Memory B cell (primary cell): ENCODE measurements at regions not wholly inside any gene's neighbourhood (a gene's known extent, or its start where the extent isn't known, plus 50 kb on each side); places are given as distances from the start of the nearest gene placed in this dataset.

ENCODE experiments used
- ATAC-seq: fragments of 150-1000 bp; cut with Tn5 transposase; 2 replicates; pipeline ENCODE4 v1.10.0; 2021; ENCODE audit warnings: low read depth, mild to moderate bottlenecking, moderate library complexity
- DNase-seq, 2 donors: peaks; one replicate each; pipeline ENCODE4 v3.0.0; 2022; ENCODE audit warnings: low spot score in 2 of 2
- H3K27ac Mint-ChIP-seq: one replicate; pipeline ENCODE4 v1.8.0; 2022; ENCODE audit warnings: mild to moderate bottlenecking, moderate library complexity, mixed read lengths
- H3K27me3 Mint-ChIP-seq: one replicate; pipeline ENCODE4 v1.8.0; 2022; ENCODE audit warnings: mixed read lengths
- H3K36me3 Mint-ChIP-seq: one replicate; pipeline ENCODE4 v1.8.0; 2022; ENCODE audit warnings: mild to moderate bottlenecking, mixed read lengths
- H3K4me1 Mint-ChIP-seq: one replicate; pipeline ENCODE4 v1.8.0; 2022; ENCODE audit warnings: mixed read lengths
- H3K4me3 Mint-ChIP-seq: one replicate; pipeline ENCODE4 v1.8.0; 2022; ENCODE audit warnings: mild to moderate bottlenecking, moderate library complexity, mixed read lengths
- H3K9me3 Mint-ChIP-seq: one replicate; pipeline ENCODE4 v1.8.0; 2022; ENCODE audit warnings: mixed read lengths

DNA sequence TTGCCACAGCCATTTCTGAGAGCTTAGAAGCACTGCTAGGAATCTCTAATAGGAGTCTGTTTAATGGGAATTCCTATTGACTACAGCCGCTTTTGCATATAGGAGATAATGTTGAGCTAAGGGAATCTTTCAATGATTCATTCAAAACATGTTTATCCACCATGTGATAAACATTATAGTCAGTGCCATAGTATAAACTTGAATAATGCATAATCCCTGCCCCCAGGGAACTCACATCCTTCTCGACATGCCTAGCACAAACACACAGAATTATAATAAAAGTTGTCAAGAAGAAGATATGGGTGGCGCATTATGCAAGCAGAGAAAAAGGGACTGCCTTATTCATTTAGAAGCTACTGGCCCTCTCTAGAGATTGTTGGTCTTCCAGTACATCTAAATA, 248.0 kb downstream of the DAD1 start:
- DNase-seq: no peak
- ATAC-seq: no peak
- Mint-ChIP-seq H3K36me3 (peaks cover 2% of the 10 kb centered on the region), H3K4me1 (peaks cover 3% of the 10 kb centered on the region), H3K9me3 (peaks cover 21% of the 10 kb centered on the region), H3K4me3 (no peak overlapping the region), H3K27me3 (peaks cover 4% of the 10 kb centered on the region), H3K27ac (no peak overlapping the region)

DNA sequence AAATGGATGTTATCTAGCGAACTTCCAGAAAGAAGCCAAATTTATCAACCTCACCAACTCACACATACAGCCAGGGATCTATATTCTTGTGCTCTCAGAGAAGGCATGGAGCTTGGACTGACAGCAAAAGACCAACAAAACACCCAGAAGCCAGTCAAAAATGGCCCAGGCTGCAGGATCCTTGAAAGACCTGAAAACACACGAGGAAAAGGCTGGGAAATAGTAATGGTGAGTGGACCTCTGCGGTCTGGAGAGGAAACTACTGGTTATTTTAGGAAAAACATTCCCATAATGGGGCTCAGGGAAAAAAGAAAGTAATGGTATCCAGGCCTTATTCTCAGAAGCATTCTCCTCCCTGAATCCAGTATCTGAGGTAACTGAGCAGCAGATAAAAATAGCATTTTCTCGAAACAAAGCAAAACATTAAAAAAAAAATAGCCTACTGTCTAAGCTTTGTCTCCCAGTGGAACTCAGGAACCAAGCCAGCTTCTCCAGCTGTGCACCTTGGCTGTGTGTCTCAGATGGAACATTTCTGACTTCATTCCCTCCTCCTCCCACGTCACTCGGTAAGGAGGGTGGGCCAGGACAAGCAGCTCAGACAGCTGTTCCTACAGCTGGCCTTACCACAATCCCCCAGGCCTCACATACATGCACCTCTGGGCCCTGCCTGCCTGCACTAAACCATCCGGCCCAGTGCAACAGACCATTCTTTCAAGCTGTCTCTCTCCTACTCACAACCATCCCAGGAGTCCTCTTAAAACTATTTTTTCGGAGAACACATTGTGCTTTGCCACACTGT, 249.9 kb downstream of the DAD1 start:
- Mint-ChIP-seq H3K36me3 (peaks cover 2% of the 10 kb centered on the region), H3K27me3 (peaks cover 4% of the 10 kb centered on the region), H3K27ac (no peak overlapping the region), H3K9me3 (peaks cover 13% of the 10 kb centered on the region), H3K4me1 (peaks cover 3% of the 10 kb centered on the region), H3K4me3 (no peak overlapping the region)
- no peak for DNase-seq
- ATAC-seq: no peak

DNA sequence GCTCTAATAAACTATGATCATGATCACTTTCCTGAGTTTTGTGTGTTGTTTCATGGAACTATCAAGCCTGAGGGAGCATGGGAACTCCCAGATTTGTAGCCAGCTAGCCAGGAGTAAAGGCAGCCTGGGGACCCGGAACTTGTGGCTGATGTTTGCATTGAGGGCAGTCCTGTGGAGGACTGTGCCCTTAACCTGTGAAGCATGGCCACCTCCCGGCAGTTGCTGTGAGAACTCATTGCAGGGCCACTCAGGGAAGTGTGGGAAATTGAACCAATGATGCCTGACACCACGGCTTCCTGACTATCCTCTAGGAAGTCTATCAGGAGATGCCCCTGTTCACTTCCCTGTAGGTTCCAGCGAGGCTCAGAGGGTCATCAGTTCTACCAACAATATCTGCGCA, 250.6 kb downstream of the DAD1 start:
- Mint-ChIP-seq H3K36me3 (peaks cover 2% of the 10 kb centered on the region), H3K4me1 (peaks cover 3% of the 10 kb centered on the region), H3K9me3 (peaks cover 7% of the 10 kb centered on the region), H3K27ac (no peak overlapping the region), H3K4me3 (no peak overlapping the region), H3K27me3 (peaks cover 4% of the 10 kb centered on the region)
- ATAC-seq (no peak), DNase-seq (no peak)

DNA sequence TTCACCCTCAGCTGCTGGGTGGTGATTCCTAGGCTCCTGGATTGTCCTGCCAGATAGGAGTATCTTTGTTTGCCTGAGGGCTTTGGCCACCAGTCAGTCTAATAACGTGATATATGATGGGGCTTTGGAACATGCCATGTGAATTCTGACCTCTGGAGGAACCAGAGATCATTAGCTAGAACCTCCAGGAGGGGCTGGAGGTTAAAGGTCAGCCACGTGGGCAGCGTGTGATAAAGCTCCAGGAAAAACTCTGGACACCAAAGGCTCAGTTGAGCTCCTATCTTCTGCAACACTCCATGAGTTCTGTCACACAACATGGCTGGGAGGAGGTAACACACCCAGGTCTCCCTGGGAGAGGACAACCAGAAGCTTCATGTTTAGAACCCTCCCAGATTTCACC, 251.1 kb downstream of the DAD1 start:
- ATAC-seq (no peak), DNase-seq (no peak)
- Mint-ChIP-seq H3K4me1 (peaks cover 3% of the 10 kb centered on the region), H3K27me3 (peaks cover 2% of the 10 kb centered on the region), H3K27ac (no peak overlapping the region), H3K9me3 (peaks cover 2% of the 10 kb centered on the region), H3K36me3 (peaks cover 2% of the 10 kb centered on the region), H3K4me3 (no peak overlapping the region)

DNA sequence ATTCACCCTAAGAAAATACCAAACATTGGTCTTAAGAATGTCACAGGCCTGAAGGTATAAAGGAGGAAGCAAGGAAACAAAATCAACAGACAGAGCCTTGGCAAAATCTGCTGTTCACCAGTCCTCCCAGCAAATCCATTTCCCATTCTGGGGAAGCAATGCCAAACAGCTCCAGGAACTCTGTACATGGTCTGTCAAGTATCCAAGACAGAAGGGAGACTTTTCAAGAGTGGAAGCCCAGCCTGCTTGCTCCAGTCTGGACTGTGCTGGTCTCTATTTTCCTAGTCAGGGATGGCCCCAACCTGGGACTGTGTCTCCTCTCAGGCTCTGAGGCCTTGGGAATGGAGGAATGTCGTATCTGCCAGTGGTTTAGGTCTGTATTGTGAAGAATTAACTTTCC, 251.5 kb downstream of the DAD1 start:
- Mint-ChIP-seq H3K27ac (no peak overlapping the region), H3K27me3 (peaks cover 2% of the 10 kb centered on the region), H3K36me3 (no peaks in the 10 kb centered on the region), H3K4me3 (no peak overlapping the region), H3K4me1 (peaks cover 3% of the 10 kb centered on the region), H3K9me3 (no peaks in the 10 kb centered on the region)
- no peak for ATAC-seq
- DNase-seq: no peak

DNA sequence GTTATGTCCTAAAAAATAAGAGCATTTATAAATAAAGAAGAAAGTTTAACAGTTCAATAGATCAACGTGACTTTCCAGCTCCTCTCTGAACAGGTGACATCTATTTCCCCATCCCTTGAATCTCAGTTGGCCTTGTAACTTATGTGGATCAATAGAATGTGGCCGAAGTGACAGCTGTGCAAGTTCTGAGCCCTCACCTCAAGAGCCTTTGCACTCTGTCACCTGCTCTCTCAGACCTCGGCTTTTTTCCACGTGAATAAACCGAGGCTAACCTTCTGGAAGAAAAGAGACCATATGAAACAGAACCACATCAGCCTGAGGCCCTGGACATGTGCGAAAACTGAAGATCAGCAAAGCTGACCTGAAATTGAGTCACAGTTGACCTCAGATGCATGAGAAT, 253.0 kb downstream of the DAD1 start:
- no peaks in the 10 kb centered on the region for H3K36me3 Mint-ChIP-seq
- peaks cover 3% of the 10 kb centered on the region for H3K4me1 Mint-ChIP-seq
- H3K27ac Mint-ChIP-seq: no peak overlapping the region
- ATAC-seq: no peak
- H3K9me3 Mint-ChIP-seq: no peaks in the 10 kb centered on the region
- DNase-seq: no peak
- no peak overlapping the region for H3K4me3 Mint-ChIP-seq
- no peaks in the 10 kb centered on the region for H3K27me3 Mint-ChIP-seq

DNA sequence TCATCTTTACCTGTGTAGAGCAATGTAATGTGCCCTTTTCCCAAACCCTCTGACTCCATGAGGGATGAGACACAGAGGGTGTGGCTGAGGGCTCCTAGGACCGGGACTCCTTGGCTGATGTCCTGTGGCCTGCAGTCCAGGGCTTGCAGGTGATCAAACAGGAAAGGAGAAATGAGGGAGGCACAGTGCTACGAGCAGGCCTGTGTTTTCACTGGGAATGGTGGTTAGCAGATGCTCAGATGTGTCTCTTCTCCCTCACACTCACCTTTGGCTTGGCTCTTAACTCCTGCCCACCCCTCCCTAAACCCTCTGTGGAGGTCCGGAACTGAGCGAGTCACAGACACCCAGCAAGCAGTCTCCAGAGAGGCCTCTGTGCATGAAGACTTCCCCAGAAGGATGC, 254.4 kb downstream of the DAD1 start:
- no peak for ATAC-seq
- Mint-ChIP-seq H3K36me3 (no peaks in the 10 kb centered on the region), H3K9me3 (peaks cover 2% of the 10 kb centered on the region), H3K4me1 (peaks cover 3% of the 10 kb centered on the region), H3K27ac (no peak overlapping the region), H3K4me3 (no peak overlapping the region), H3K27me3 (peaks cover 3% of the 10 kb centered on the region)
- DNase-seq: no peak

DNA sequence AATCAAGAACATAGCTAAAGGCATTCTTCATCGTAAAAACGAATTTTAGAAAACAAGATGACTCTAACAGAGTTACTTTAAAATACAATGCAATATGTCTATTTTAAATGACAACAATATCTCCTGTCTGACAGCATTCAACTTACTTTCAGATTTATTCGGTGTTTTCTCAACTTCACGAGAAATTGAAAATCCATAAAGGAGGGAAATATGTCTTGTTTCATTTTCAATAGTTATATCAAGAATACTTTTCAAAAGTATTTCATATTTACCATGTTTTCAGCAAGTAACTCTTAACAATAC, 254.8 kb downstream of the DAD1 start:
- no peak overlapping the region for H3K27ac Mint-ChIP-seq
- H3K27me3 Mint-ChIP-seq: peaks cover 3% of the 10 kb centered on the region
- no peak for ATAC-seq
- peaks cover 2% of the 10 kb centered on the region for H3K9me3 Mint-ChIP-seq
- H3K4me1 Mint-ChIP-seq: peaks cover 3% of the 10 kb centered on the region
- no peak overlapping the region for H3K4me3 Mint-ChIP-seq
- no peaks in the 10 kb centered on the region for H3K36me3 Mint-ChIP-seq
- no peak for DNase-seq

DNA sequence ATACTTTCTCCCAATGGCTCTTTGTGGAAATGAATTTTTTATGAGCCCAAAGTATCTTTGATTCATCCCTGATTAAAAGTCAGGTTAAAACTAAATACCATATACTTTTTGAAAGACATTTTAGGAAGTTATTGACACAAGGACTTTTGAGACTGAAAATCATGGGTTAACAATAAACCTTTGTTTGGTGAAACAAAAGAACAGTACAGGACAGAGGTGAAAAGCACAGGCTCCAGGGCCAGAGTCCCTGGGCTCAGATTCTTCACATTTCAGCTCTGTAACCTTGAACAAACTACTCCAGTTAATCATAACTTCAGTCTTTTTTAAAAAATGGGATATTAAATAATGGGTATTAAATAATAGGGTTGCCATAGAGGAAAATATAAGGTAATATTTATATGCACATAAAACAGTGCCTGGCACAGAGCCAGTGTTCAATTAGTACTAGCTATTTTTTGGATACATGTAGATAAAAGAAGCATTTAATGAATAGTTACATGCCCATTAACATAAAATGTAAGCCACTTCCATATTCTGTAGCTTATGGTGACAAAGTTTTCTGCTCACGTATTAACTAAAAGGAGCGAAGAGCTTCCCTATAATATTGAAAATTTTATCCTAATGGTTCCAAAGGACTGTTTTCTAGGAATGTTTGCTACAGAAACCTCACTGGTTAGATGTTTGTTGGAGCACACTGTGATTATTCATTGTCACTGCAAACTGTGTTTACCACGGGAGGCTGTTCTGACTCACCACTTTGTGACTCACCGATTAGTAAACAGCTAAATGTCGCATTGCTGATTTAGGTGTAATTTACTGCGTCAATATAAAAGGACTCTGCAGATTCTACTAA, 255.4 kb downstream of the DAD1 start:
- no peak for ATAC-seq
- peaks cover 3% of the 10 kb centered on the region for H3K4me1 Mint-ChIP-seq
- peaks cover 3% of the 10 kb centered on the region for H3K27me3 Mint-ChIP-seq
- DNase-seq: no peak
- no peak overlapping the region for H3K4me3 Mint-ChIP-seq
- H3K9me3 Mint-ChIP-seq: peaks cover 6% of the 10 kb centered on the region
- no peak overlapping the region for H3K27ac Mint-ChIP-seq
- H3K36me3 Mint-ChIP-seq: peaks cover 4% of the 10 kb centered on the region

DNA sequence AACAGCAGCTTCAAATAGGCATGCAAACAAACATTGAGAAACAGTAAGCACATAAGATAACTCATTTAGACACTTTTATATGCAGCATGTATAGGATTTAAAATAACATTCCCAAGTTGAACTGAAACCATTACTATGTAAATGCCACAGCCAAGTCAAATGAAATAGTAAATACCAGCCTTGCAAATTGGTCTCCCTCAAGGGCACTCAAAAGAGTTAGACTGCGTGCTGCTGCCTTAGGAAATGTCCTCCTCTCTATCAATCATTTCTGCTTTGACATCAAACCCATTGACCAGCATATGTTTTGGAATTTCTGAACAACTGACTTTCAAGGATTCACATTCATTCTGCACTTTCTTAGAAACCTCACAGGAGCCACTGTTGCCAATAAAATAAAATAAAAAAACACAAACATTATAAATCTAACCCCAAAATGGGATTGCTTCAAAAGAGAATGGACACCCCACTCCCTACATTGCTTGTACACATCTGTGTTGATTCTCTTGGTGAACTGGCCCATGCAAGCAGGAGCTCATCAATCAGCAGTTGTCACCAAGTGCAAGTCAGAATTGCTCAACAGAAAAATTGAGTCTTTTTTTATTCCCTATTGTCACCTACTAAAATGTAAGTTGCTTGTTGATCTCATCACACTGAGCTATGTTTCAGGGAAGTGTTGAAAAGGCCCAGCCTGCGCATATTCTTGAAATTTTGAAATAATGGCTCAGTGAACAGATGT, 256.2 kb downstream of the DAD1 start:
- Mint-ChIP-seq H3K9me3 (peaks cover 8% of the 10 kb centered on the region), H3K4me1 (peaks cover 3% of the 10 kb centered on the region), H3K27ac (no peak overlapping the region), H3K36me3 (peaks cover 4% of the 10 kb centered on the region), H3K27me3 (peaks cover 3% of the 10 kb centered on the region), H3K4me3 (no peak overlapping the region)
- ATAC-seq (no peak), DNase-seq (no peak)

DNA sequence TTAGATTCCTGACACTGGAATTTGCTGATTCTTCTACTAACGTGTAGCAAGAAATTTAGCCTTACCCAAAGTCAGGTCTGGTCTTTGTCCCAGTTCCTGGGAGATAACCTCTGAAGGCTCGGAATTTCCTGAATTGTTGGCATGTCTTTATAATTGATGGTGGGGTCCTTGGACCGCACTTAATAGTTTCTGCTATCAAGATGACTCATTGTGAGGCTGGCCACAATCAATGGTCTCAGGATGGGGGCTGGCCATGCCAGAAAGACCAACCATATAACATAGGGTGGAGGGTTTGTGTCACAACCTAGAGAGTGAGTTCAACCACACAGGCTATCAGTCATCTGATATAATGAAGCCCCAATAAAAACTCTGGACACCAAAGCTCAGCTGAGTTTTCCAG, 259.7 kb downstream of the DAD1 start:
- peaks cover 4% of the 10 kb centered on the region for H3K27me3 Mint-ChIP-seq
- no peaks in the 10 kb centered on the region for H3K4me1 Mint-ChIP-seq
- ATAC-seq (no peak), DNase-seq (no peak)
- H3K36me3 Mint-ChIP-seq: peaks cover 10% of the 10 kb centered on the region
- no peak overlapping the region for H3K27ac Mint-ChIP-seq
- H3K9me3 Mint-ChIP-seq: peaks cover 15% of the 10 kb centered on the region
- no peak overlapping the region for H3K4me3 Mint-ChIP-seq

DNA sequence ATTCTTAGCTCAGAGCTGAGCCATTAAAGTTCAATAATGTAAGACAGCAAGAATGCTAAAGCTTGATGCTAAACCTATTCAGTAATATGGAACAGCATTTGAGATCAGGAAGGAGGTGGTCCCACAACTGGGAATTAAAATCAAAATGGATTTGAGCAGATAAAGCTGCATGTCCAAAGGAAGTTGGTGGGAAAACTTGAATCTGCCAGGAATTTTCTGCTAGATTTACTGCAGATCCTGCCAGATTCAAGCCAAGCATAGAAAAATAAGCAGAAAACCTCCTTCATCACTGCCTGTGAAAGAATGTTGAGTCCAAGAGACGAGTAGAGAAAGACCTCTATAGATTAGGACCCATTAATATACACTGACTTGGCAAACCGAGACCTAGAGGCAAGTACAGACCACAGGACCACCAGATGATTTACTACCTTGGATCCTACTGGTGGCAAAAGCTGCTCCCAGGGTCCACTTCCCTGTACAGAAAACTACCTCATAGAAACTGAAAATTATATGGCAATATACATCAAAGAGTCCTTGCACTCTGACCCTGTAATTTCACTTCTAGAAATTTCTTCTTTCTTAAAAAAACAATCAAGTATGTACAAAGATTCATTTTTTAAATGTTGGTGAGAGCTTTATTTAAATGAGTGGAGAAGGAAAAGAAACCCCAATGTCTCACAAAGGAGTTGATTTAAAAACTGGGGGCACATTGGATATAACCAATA, 263.2 kb downstream of the DAD1 start:
- Mint-ChIP-seq H3K4me3 (no peak overlapping the region), H3K9me3 (peaks cover 15% of the 10 kb centered on the region), H3K36me3 (peaks cover 10% of the 10 kb centered on the region), H3K27ac (no peak overlapping the region), H3K4me1 (no peaks in the 10 kb centered on the region), H3K27me3 (peaks cover 6% of the 10 kb centered on the region)
- no peak for ATAC-seq
- no peak for DNase-seq

DNA sequence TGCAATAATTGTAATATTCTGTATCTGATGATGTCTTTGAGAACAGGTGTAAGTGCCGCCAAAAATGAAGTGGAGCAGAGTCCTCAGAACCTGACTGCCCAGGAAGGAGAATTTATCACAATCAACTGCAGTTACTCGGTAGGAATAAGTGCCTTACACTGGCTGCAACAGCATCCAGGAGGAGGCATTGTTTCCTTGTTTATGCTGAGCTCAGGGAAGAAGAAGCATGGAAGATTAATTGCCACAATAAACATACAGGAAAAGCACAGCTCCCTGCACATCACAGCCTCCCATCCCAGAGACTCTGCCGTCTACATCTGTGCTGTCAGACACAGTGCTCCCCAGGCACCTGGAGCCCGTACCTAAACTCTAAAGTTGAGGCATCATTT, 268.7 kb downstream of the DAD1 start:
- ATAC-seq (no peak), DNase-seq (no peak)
- no peak overlapping the region for H3K4me3 Mint-ChIP-seq
- H3K4me1 Mint-ChIP-seq: peaks cover 2% of the 10 kb centered on the region
- H3K27me3 Mint-ChIP-seq: peaks cover 2% of the 10 kb centered on the region
- no peaks in the 10 kb centered on the region for H3K9me3 Mint-ChIP-seq
- no peak overlapping the region for H3K27ac Mint-ChIP-seq
- no peaks in the 10 kb centered on the region for H3K36me3 Mint-ChIP-seq
